Ishikawa (cell line): ENCODE measurements at regions not wholly inside any gene's neighbourhood (a gene's known extent, or its start where the extent isn't known, plus 50 kb on each side); places are given as distances from the start of the nearest gene placed in this dataset.

Experiments
- CEBPB ChIP-seq: IDR thresholded peaks from 2 replicates; pipeline ENCODE4 v1.6.1; 2012
- CREB1 ChIP-seq: IDR thresholded peaks from 2 replicates; pipeline ENCODE4 v1.6.1; 2012; ENCODE audit warnings: low read depth
- EGR1 ChIP-seq: IDR thresholded peaks from 2 replicates; pipeline ENCODE4 v1.6.1; 2012
- EP300 ChIP-seq: IDR thresholded peaks from 2 replicates; pipeline ENCODE4 v1.6.1; 2012; ENCODE audit warnings: borderline replicate concordance
- FOXM1 ChIP-seq: IDR thresholded peaks from 2 replicates; pipeline ENCODE4 v1.6.1; 2012; ENCODE audit warnings: low read depth, borderline replicate concordance
- MAX ChIP-seq: IDR thresholded peaks from 2 replicates; pipeline ENCODE4 v1.6.1; 2012
- NFIC ChIP-seq: IDR thresholded peaks from 2 replicates; pipeline ENCODE4 v1.6.1; 2012
- RAD21 ChIP-seq: IDR thresholded peaks from 2 replicates; pipeline ENCODE4 v1.6.1; 2012; ENCODE audit warnings: low read depth
- REST ChIP-seq: IDR thresholded peaks from 2 replicates; pipeline ENCODE4 v1.6.1; 2012; ENCODE audit warnings: low read depth, mild to moderate bottlenecking
- TAF1 ChIP-seq: IDR thresholded peaks from 2 replicates; pipeline ENCODE4 v1.6.1; 2012; ENCODE audit warnings: low read depth, mild to moderate bottlenecking
- TCF12 ChIP-seq: IDR thresholded peaks from 2 replicates; pipeline ENCODE4 v1.6.1; 2012; ENCODE audit warnings: low read depth
- TEAD4 ChIP-seq: IDR thresholded peaks from 2 replicates; pipeline ENCODE4 v1.6.1; 2012
- USF1 ChIP-seq: IDR thresholded peaks from 2 replicates; pipeline ENCODE4 v1.6.1; 2012
- YY1 ChIP-seq: IDR thresholded peaks from 2 replicates; pipeline ENCODE4 v1.6.1; 2012; ENCODE audit warnings: low read depth
- ZBTB7A ChIP-seq: IDR thresholded peaks from 2 replicates; pipeline ENCODE4 v1.6.1; 2012; ENCODE audit warnings: low read depth

GRCh38 chr2:33730804-33731203 is 131.7 kb upstream of the FAM98A start:
- TF ChIP-seq YY1 (no peak), ZBTB7A (no peak), FOXM1 (no peak), MAX (no peak)

- TF ChIP-seq TEAD4 (no peak), CEBPB (no peak), MAX (no peak), EGR1 (no peak), USF1 (no peak), TAF1 (no peak), RAD21 (no peak), FOXM1 (no peak), TCF12 (no peak), ZBTB7A (no peak), REST (no peak), NFIC (no peak), EP300 (no peak), YY1 (no peak), CREB1 (no peak)
Observed at GRCh38 chr2:33730193-33730592, 131.1 kb upstream of the FAM98A start.

GRCh38 chr2:33729353-33729752 is 130.3 kb upstream of the FAM98A start:
- TF ChIP-seq FOXM1 (no peak), USF1 (no peak), CREB1 (no peak), NFIC (no peak), ZBTB7A (no peak), TEAD4 (no peak)

- no peak for TF ChIP-seq TEAD4
- no peak for TF ChIP-seq CREB1
- TF ChIP-seq CEBPB = no peak
Observed at GRCh38 chr2:33728106-33728505, 129.0 kb upstream of the FAM98A start.

GRCh38 chr2:33727361-33728032 is 128.4 kb upstream of the FAM98A start:
- TF ChIP-seq EP300 (no peak), RAD21 (no peak), REST (no peak), USF1 (no peak), ZBTB7A (no peak)

GRCh38 chr2:33726415-33726814 is 127.3 kb upstream of the FAM98A start:
- TF ChIP-seq REST (no peak), TEAD4 (no peak), EP300 (no peak), ZBTB7A (no peak), MAX (no peak), EGR1 (no peak)
